C4-2B (cell line): ENCODE measurements at regions not wholly inside any gene's neighbourhood (a gene's known extent, or its start where the extent isn't known, plus 50 kb on each side); places are given as distances from the start of the nearest gene placed in this dataset.

Source experiments
- CTCF ChIP-seq: fragments of 450-650 bp; conservative IDR thresholded peaks from 2 replicates; pipeline ENCODE4 v1.5.1; 2017; ENCODE audit warnings: mild to moderate bottlenecking
- ZFX ChIP-seq: fragments of 450-650 bp; IDR thresholded peaks from 2 replicates; pipeline ENCODE4 v1.6.1; 2017

GRCh38 chr6:43856005-43856765, 86.2 kb downstream of the VEGFA start:
- TF ChIP-seq CTCF (no peak; the same call in 1 of the 2 replicates), ZFX (no peak)
